NCI-H2081 treated with DMSO at 0.1 percent for 48 hours (cell line): ENCODE measurements at regions not wholly inside any gene's neighbourhood (a gene's known extent, or its start where the extent isn't known, plus 50 kb on each side); places are given as distances from the start of the nearest gene placed in this dataset.

Source experiments
- DNase-seq: peaks from one replicate; lab custom pipeline; 2025; lab: John Stamatoyannopoulos, UW

- no peak for DNase-seq
Observed at GRCh38 chr1:106755682-106756406, 300.6 kb upstream of the PRMT6 start.

- DNase-seq = no peak
Observed at GRCh38 chr1:106756752-106757151, 299.7 kb upstream of the PRMT6 start.

GRCh38 chr1:106768077-106768476 is 288.4 kb upstream of the PRMT6 start:
- DNase-seq = no peak

GRCh38 chr1:106768501-106768900 is 288.0 kb upstream of the PRMT6 start:
- DNase-seq = no peak

- DNase-seq = no peak
Observed at GRCh38 chr1:106773206-106773605, 283.3 kb upstream of the PRMT6 start.

GRCh38 chr1:106780066-106780465 is 276.4 kb upstream of the PRMT6 start:
- no peak for DNase-seq

GRCh38 chr1:106780806-106781569 is 275.5 kb upstream of the PRMT6 start:
- DNase-seq = no peak

- DNase-seq = no peak
Observed at GRCh38 chr1:106785176-106785575, 271.3 kb upstream of the PRMT6 start.

- DNase-seq = no peak
Observed at GRCh38 chr1:106787520-106787919, 269.0 kb upstream of the PRMT6 start.

- no peak for DNase-seq
Observed at GRCh38 chr1:106789686-106790085, 266.8 kb upstream of the PRMT6 start.

- no peak for DNase-seq
Observed at GRCh38 chr1:106791041-106791440, 265.4 kb upstream of the PRMT6 start.

- DNase-seq = no peak
Observed at GRCh38 chr1:106793651-106794050, 262.8 kb upstream of the PRMT6 start.

GRCh38 chr1:106798991-106799390 is 257.5 kb upstream of the PRMT6 start:
- no peak for DNase-seq

- no peak for DNase-seq
Observed at GRCh38 chr1:106802181-106802580, 254.3 kb upstream of the PRMT6 start.

GRCh38 chr1:106814418-106814817 is 242.1 kb upstream of the PRMT6 start:
- DNase-seq = no peak

GRCh38 chr1:106817575-106817974 is 238.9 kb upstream of the PRMT6 start:
- DNase-seq = no peak

GRCh38 chr1:106831511-106831910 is 225.0 kb upstream of the PRMT6 start:
- DNase-seq = no peak

- no peak for DNase-seq
Observed at GRCh38 chr1:106836708-106837107, 219.8 kb upstream of the PRMT6 start.

- DNase-seq = no peak
Observed at GRCh38 chr1:106843518-106843917, 213.0 kb upstream of the PRMT6 start.

GRCh38 chr1:106846656-106847055 is 209.8 kb upstream of the PRMT6 start:
- DNase-seq = no peak

- DNase-seq = no peak
Observed at GRCh38 chr1:106861110-106861509, 195.4 kb upstream of the PRMT6 start.

GRCh38 chr1:106868828-106869227 is 187.6 kb upstream of the PRMT6 start:
- DNase-seq = no peak

- no peak for DNase-seq
Observed at GRCh38 chr1:106875622-106876021, 180.9 kb upstream of the PRMT6 start.

GRCh38 chr1:106876384-106876783 is 180.1 kb upstream of the PRMT6 start:
- DNase-seq = no peak
